ENCODE measurements at regions not wholly inside any gene's neighbourhood (a gene's known extent, or its start where the extent isn't known, plus 50 kb on each side); places are given as distances from the start of the nearest gene placed in this dataset.
A peak's percentile ranks its signal among the peaks of the same experiment; 100 is the strongest.

- TF ChIP-seq CTCF (IDR thresholded peaks at IDR 0.05; ENCODE audit: insufficient read depth, low read length) = no peak
- DNase-seq (ENCODE audit: low read depth) = peak; percentile 47
- no peak overlapping the region for H3K4me3 ChIP-seq (ENCODE audit: low read depth, low read length)
These were observed 1235.5 kb upstream of the CITED2 start for GRCh38 chr6:140609956-140610355.

- TF ChIP-seq CTCF (IDR thresholded peaks at IDR 0.05; ENCODE audit: insufficient read depth, low read length) = no peak
- DNase-seq (ENCODE audit: low read depth) = no peak
- no peak overlapping the region for H3K4me3 ChIP-seq (ENCODE audit: low read depth, low read length)
These were observed 1234.9 kb upstream of the CITED2 start for GRCh38 chr6:140609321-140609720.

GRCh38 chr6:140604786-140605185, 1230.3 kb upstream of the CITED2 start:
- no peak for TF ChIP-seq CTCF (IDR thresholded peaks at IDR 0.05; ENCODE audit: insufficient read depth, low read length)
- H3K4me3 ChIP-seq (ENCODE audit: low read depth, low read length) = no peak overlapping the region
- DNase-seq (ENCODE audit: low read depth) = no peak

GRCh38 chr6:140602431-140603248, 1228.2 kb upstream of the CITED2 start:
- no peak overlapping the region for H3K4me3 ChIP-seq (ENCODE audit: low read depth, low read length)
- no peak for TF ChIP-seq CTCF (IDR thresholded peaks at IDR 0.05; ENCODE audit: insufficient read depth, low read length)
- DNase-seq (ENCODE audit: low read depth) = no peak

- H3K4me3 ChIP-seq (ENCODE audit: low read depth, low read length) = no peak overlapping the region
- DNase-seq (ENCODE audit: low read depth) = no peak
- TF ChIP-seq CTCF (IDR thresholded peaks at IDR 0.05; ENCODE audit: insufficient read depth, low read length) = no peak
These were observed 1226.8 kb upstream of the CITED2 start for GRCh38 chr6:140601021-140601808.

- no peak for TF ChIP-seq CTCF (IDR thresholded peaks at IDR 0.05; ENCODE audit: insufficient read depth, low read length)
- H3K4me3 ChIP-seq (ENCODE audit: low read depth, low read length) = no peak overlapping the region
- DNase-seq (ENCODE audit: low read depth) = no peak
These were observed 1225.5 kb upstream of the CITED2 start for GRCh38 chr6:140599916-140600315.
